22Rv1 (cell line): ENCODE measurements at regions not wholly inside any gene's neighbourhood (a gene's known extent, or its start where the extent isn't known, plus 50 kb on each side); places are given as distances from the start of the nearest gene placed in this dataset.

ENCODE experiments used
- H3K27ac ChIP-seq: fragments of 450-650 bp; 2 replicates; pipeline ENCODE4 v1.5.1; 2017
- CTCF ChIP-seq: fragments of 450-650 bp; IDR thresholded peaks from 2 replicates; pipeline ENCODE4 v1.5.1; 2017; ENCODE audit warnings: mild to moderate bottlenecking
- ZFX ChIP-seq: fragments of 450-650 bp; IDR thresholded peaks from 2 replicates; pipeline ENCODE4 v1.6.1; 2017; ENCODE audit warnings: antibody characterized with exemption, borderline replicate concordance

DNA sequence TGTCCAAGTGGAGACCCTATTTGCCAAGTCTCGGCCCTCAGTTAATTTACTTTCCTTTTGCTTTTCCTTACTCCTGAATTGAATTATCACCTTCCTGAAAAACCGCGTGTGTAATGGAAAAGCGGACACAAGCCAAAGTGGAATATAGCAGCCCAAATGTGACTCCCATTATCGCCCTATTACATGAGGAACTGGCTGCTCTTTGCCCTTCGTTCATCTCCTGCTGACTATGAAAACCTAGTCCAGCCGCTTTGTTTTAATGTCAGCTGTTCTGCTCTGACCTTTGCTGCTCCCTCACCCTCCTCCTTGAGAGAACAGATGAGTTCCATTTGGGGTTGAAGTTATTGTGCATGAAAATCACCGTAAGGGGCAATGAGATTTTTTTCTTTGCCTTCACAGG, 632.7 kb upstream of the SUCLG2 start:
- no peak for TF ChIP-seq ZFX
- no peak for TF ChIP-seq CTCF
- no peak overlapping the region for H3K27ac ChIP-seq

GRCh38 chr3:68274286-68274685, 619.9 kb upstream of the SUCLG2 start:
- TF ChIP-seq ZFX (no peak), CTCF (no peak)

GRCh38 chr3:68271145-68271544, 616.7 kb upstream of the SUCLG2 start:
- TF ChIP-seq CTCF (no peak), ZFX (no peak)
- no peak overlapping the region for H3K27ac ChIP-seq

More at GRCh38 chr3:68274286-68274685, 619.9 kb upstream of the SUCLG2 start:
- H3K27ac ChIP-seq = no peak overlapping the region

DNA sequence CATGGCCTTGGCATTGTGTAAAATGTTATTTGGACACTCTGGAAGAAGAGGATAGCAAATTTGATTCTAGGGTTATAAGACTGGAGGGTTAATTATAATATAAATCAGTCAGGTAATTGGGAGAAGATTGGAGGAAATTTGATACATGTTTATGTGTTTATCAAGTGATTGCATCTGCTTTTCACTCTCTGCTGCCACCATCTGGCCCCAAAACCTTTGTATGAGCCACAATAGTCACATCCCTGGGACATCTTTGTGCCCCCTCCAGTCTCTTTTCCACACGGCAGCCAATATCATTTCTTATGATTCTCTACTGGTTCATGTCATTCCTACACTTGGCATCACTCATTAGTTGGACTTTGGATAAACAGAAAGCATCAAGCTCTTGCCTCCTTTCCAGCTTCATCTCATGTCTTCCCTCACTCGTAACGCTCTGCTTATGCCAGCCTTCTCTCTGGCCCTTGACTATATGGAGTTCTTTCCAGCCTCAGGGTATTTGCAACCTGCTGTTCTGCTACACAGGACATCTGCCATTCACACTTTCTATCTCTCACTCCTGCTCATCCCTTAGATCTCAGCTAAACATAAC, 602.3 kb upstream of the SUCLG2 start:
- H3K27ac ChIP-seq = no peak overlapping the region
- TF ChIP-seq ZFX (no peak), CTCF (peak; percentile 79)

GRCh38 chr3:68249265-68249664, 594.9 kb upstream of the SUCLG2 start:
- no peak for TF ChIP-seq CTCF
- no peak for TF ChIP-seq ZFX
- H3K27ac ChIP-seq = no peak overlapping the region

DNA sequence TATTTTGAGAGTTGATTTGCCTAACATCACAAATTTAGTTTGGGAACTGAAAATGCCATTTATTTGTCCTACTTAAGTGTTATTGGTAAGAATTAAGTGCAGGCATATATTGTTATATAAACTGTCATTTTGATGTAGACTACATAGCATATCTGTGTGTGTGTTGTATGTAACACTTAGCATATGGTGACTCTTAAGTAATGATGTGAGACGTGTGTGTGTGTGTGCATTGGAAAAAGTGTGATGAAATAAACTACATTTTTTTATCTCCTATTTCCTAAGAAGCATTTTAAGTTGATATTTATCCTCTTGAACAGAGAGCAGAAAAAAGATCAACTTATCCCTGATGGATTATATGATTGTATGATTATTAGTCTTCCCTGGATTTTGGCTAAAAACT, 588.2 kb upstream of the SUCLG2 start:
- peak overlapping the region; percentile 37 for H3K27ac ChIP-seq
- TF ChIP-seq CTCF (no peak), ZFX (no peak)

DNA sequence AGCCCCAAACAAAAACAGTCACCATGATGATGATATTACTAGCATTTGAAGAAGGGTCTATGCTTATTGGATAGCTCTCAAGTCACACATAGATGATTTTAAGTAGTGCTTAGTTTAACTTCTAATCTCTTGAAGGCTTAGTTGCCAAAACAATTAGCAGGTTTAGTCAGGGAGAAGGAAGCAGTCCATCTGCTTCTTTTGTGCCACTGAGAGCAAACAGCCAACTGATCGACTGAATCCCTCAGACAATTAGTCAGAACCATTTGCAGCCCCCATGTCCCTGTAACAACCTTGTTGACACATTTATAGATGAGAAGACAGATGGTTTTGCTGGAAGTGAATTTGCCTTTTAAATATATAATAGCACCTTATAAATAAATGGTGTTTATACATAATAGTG, 585.1 kb upstream of the SUCLG2 start:
- no peak overlapping the region for H3K27ac ChIP-seq
- no peak for TF ChIP-seq ZFX
- TF ChIP-seq CTCF = no peak
